ENCODE measurements at regions not wholly inside any gene's neighbourhood (a gene's known extent, or its start where the extent isn't known, plus 50 kb on each side); places are given as distances from the start of the nearest gene placed in this dataset.

DNA sequence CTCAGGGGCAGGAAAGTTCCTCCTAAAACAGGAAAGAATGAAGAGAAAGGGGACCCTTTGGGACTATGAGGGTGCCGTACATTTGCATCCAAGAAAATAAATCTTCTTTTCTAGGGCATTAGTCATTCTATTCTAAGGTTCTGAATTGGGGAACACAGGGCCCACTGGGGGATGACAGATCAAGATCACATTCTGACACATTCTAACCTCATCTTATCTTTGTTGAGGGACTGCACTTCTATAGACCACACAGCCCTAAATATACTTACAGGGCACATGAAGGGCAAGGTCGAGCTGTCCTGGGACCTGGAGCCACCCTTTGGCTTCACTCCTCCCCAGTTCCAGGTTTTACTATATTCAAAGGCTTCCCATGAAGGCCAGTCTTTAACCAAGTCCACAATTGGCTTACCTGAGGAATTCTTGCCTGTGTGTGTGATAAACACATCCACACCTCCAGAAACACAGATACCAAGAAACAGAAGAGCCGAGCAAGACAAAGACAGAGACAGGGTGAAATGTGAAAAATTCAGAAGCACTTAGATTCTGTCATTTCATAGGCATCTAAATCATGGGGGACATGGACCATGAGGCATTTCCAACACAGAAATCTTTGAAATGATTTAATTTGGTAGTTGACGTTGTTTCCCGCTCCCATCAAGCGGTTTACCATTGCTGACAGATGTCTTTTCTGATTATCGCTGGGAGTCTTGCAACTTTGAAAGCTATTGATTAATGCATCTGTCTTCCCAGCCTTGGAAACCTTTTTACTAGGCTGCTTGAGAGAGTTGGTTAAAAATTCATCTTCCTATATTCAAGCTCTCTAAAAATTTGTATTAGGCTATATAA, 75.8 kb downstream of the CCDC71L start:
- DNase-seq (no peak), FAIRE-seq (no peak)
- H3K27ac ChIP-seq (ENCODE audit: low read depth in 2 of 2, low read length in 2 of 2): no peak overlapping the region
- no peaks in the 10 kb centered on the region for H3K9me3 ChIP-seq (ENCODE audit: control insufficient read depth in 2 of 3, insufficient read depth in 1 of 3, low read length in 3 of 3)
- intact Hi-C loops (cut with DNase I): no loop called here
- H3K9ac ChIP-seq (ENCODE audit: low read length in 3 of 3): no peak overlapping the region
- no peaks in the 10 kb centered on the region for H3K27me3 ChIP-seq (ENCODE audit: control insufficient read depth, insufficient read depth, low read length)
- no peak for TF ChIP-seq CTCF (IDR thresholded peaks at IDR 0.05; ENCODE audit: borderline replicate concordance, extremely low read depth, insufficient read depth)
- no peaks in the 10 kb centered on the region for H3K36me3 ChIP-seq (ENCODE audit: control insufficient read depth in 2 of 3, insufficient read depth in 3 of 3, low read length in 3 of 3)
- no peak overlapping the region for H3K4me3 ChIP-seq (ENCODE audit: low read length in 3 of 3)
- no peaks in the 10 kb centered on the region for H3K4me1 ChIP-seq (ENCODE audit: control insufficient read depth in 2 of 3, insufficient read depth in 2 of 3, low read depth in 1 of 3, low read length in 3 of 3)

DNA sequence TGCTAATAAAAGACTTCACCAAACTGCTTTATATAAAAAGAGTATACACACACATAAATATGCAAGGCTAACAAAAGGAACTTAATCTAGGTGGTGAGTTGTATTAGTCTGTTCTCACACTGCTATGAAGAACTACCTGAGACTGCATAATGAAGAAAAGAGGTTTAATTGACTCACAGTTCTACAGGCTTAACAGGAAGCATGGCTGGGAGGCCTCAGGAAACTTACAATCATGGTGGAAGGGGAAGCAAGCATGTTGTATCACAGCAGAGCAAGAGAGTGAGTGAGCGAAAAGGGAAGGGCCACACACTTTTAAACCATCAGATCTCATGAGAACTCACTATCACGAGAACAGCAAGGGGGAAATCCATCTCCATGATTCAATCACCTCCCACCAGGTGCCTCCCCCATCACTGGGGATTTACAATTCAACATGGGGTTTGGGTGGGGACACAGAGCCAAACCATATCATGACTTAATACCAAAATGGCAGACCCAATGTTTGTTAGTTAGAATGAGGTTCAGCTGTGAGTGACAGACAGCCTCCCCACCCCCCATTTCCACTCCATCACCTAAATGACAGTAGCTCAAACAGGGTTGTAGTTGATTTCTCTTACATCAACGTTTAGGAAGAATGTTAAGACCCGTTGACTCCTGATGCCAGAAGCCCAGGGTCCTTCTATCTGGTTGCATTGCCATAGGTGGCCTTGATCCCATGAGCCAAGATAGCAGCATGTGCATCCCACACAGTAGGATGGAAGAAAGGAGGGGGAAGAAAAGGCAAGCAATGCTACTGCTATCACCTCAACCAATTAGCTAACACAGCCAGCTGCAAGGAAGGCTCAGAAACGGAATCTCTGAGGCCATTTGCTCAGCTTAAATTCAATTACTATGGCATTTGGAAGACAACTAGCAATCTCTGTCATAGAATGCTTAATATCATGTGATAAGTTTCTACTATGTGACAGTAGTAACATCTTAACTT, 77.0 kb downstream of the CCDC71L start:
- Histone ChIP-seq H3K9me3 (ENCODE audit: control insufficient read depth in 2 of 3, insufficient read depth in 1 of 3, low read length in 3 of 3) (no peaks in the 10 kb centered on the region), H3K27me3 (ENCODE audit: control insufficient read depth, insufficient read depth, low read length) (no peaks in the 10 kb centered on the region), H3K9ac (ENCODE audit: low read length in 3 of 3) (no peak overlapping the region), H3K4me3 (ENCODE audit: low read length in 3 of 3) (no peak overlapping the region), H3K4me1 (ENCODE audit: control insufficient read depth in 2 of 3, insufficient read depth in 2 of 3, low read depth in 1 of 3, low read length in 3 of 3) (no peaks in the 10 kb centered on the region), H3K36me3 (ENCODE audit: control insufficient read depth in 2 of 3, insufficient read depth in 3 of 3, low read length in 3 of 3) (no peaks in the 10 kb centered on the region), H3K27ac (ENCODE audit: low read depth in 2 of 2, low read length in 2 of 2) (no peak overlapping the region)
- TF ChIP-seq CTCF (IDR thresholded peaks at IDR 0.05; ENCODE audit: borderline replicate concordance, extremely low read depth, insufficient read depth): no peak
- intact Hi-C loops (cut with DNase I): no loop called here
- DNase-seq (no peak), FAIRE-seq (no peak)

DNA sequence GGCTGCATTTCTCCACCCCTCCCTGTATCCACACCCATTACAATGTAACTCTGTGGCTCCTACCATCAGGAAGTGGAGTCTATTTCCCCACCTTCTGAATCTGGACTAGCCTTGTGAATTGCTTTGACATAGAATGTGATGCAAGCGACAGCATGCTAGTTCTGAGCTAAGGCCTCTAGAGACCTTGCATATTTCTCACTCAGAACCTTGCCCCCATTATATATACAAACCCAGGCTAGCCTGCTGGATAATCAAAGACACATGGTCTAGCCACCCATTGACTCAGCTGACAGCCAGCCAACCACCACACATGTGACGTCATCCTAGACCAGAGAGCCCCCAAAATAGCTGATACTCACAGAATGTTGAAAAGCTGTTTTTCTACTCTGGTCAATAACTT, 77.9 kb downstream of the CCDC71L start:
- no peak for DNase-seq
- no peak for FAIRE-seq
- no peak for TF ChIP-seq CTCF (IDR thresholded peaks at IDR 0.05; ENCODE audit: borderline replicate concordance, extremely low read depth, insufficient read depth)
- intact Hi-C loops (cut with DNase I): no loop called here
- H3K36me3 ChIP-seq (ENCODE audit: control insufficient read depth in 2 of 3, insufficient read depth in 3 of 3, low read length in 3 of 3): no peaks in the 10 kb centered on the region
- no peaks in the 10 kb centered on the region for H3K27me3 ChIP-seq (ENCODE audit: control insufficient read depth, insufficient read depth, low read length)
- no peaks in the 10 kb centered on the region for H3K9me3 ChIP-seq (ENCODE audit: control insufficient read depth in 2 of 3, insufficient read depth in 1 of 3, low read length in 3 of 3)
- no peak overlapping the region for H3K9ac ChIP-seq (ENCODE audit: low read length in 3 of 3)
- no peak overlapping the region for H3K27ac ChIP-seq (ENCODE audit: low read depth in 2 of 2, low read length in 2 of 2)
- H3K4me3 ChIP-seq (ENCODE audit: low read length in 3 of 3): no peak overlapping the region
- no peaks in the 10 kb centered on the region for H3K4me1 ChIP-seq (ENCODE audit: control insufficient read depth in 2 of 3, insufficient read depth in 2 of 3, low read depth in 1 of 3, low read length in 3 of 3)
